CD4-positive, CD25-positive, alpha-beta regulatory T cell (primary cell): ENCODE measurements at regions not wholly inside any gene's neighbourhood (a gene's known extent, or its start where the extent isn't known, plus 50 kb on each side); places are given as distances from the start of the nearest gene placed in this dataset.

ENCODE experiments used
- ATAC-seq, 2 donors: fragments of 150-1000 bp; cut with Tn5 transposase; one replicate each; pipeline ENCODE4 v1.10.0; 2021; ENCODE audit warnings: low read depth in 2 of 2, moderate number of reproducible peaks in 2 of 2, moderate library complexity in 1 of 2
- DNase-seq, 3 donors: peaks; one replicate each; pipeline versions ENCODE4 v3.0.0 to v3.0.0-alpha.2; 2012 to 2022; ENCODE audit warnings: mixed read lengths in 1 of 3
- H3K27ac ChIP-seq: one replicate; pipeline ENCODE4 v1.7.0; 2013; ENCODE audit warnings: mild to moderate bottlenecking, low read length; ENCODE audit not compliant: insufficient read depth, poor library complexity, severe bottlenecking
- H3K27me3 ChIP-seq: one replicate; pipeline ENCODE4 v1.7.0; 2013; ENCODE audit warnings: low read length; ENCODE audit not compliant: control insufficient read depth, insufficient read depth
- H3K36me3 ChIP-seq: one replicate; pipeline ENCODE4 v1.7.0; 2013; ENCODE audit warnings: mild to moderate bottlenecking, low read length, moderate library complexity; ENCODE audit not compliant: control insufficient read depth, insufficient read depth
- H3K4me1 ChIP-seq: 2 replicates; pipeline ENCODE4 v1.7.0; 2013; ENCODE audit warnings: mild to moderate bottlenecking, low read length; ENCODE audit not compliant: insufficient read depth, control insufficient read depth, poor library complexity, severe bottlenecking
- H3K4me3 ChIP-seq: one replicate; pipeline ENCODE4 v1.7.0; 2013; ENCODE audit warnings: low read depth, mild to moderate bottlenecking, low read length, moderate library complexity
- H3K9me3 ChIP-seq, 2 experiments: 1 replicate in 1 of 2; 2 replicates in 1 of 2; pipeline ENCODE4 v1.7.0; 2013; ENCODE audit warnings: low read length in 2 of 2, mild to moderate bottlenecking in 1 of 2, moderate library complexity in 1 of 2; ENCODE audit not compliant: control insufficient read depth in 2 of 2
- H3K27ac Mint-ChIP-seq, 3 donors: one replicate each; pipeline ENCODE4 v1.8.0; 2020 to 2022; ENCODE audit warnings: mild to moderate bottlenecking in 3 of 3, mixed read lengths in 3 of 3, moderate library complexity in 2 of 3
- H3K27me3 Mint-ChIP-seq: one replicate; pipeline ENCODE4 v1.8.0; 2022; ENCODE audit warnings: mild to moderate bottlenecking, mixed read lengths
- H3K36me3 Mint-ChIP-seq: one replicate; pipeline ENCODE4 v1.8.0; 2020; ENCODE audit warnings: mixed read lengths
- H3K4me1 Mint-ChIP-seq, 4 donors: one replicate each; pipeline ENCODE4 v1.8.0; 2020 to 2022; ENCODE audit warnings: mixed read lengths in 4 of 4, mild to moderate bottlenecking in 1 of 4
- H3K4me3 Mint-ChIP-seq, 4 donors: one replicate each; pipeline ENCODE4 v1.8.0; 2020 to 2022; ENCODE audit warnings: mild to moderate bottlenecking in 4 of 4, mixed read lengths in 4 of 4, moderate library complexity in 3 of 4
- H3K9me3 Mint-ChIP-seq, 7 donors: one replicate each; pipeline ENCODE4 v1.8.0; 2020 to 2022; ENCODE audit warnings: mixed read lengths in 7 of 7, mild to moderate bottlenecking in 3 of 7, moderate library complexity in 2 of 7

- ATAC-seq (peak in 1 of 2 donors; percentile 28), DNase-seq (no peak)
- Histone ChIP-seq H3K9me3 (no peaks in the 10 kb centered on the region), H3K4me1 (no peaks in the 10 kb centered on the region), H3K36me3 (no peaks in the 10 kb centered on the region), H3K27me3 (peaks cover 7% of the 10 kb centered on the region), H3K4me3 (no peak overlapping the region), H3K27ac (no peak overlapping the region)
- Mint-ChIP-seq H3K9me3 (peaks cover 0 to 2% (median 0%) of the 10 kb centered on the region in 7 donors), H3K27ac (no peak overlapping the region), H3K4me1 (no peaks in the 10 kb centered on the region), H3K4me3 (no peak overlapping the region), H3K36me3 (no peaks in the 10 kb centered on the region), H3K27me3 (peaks cover 37% of the 10 kb centered on the region)
These were observed 82.9 kb upstream of the FOXP4 start for GRCh38 chr6:41463062-41463930.

- Mint-ChIP-seq H3K36me3 (no peaks in the 10 kb centered on the region), H3K27ac (no peak overlapping the region), H3K27me3 (peaks cover 39% of the 10 kb centered on the region), H3K4me1 (peaks cover 0 to 2% (median 0%) of the 10 kb centered on the region in 4 donors), H3K4me3 (no peak overlapping the region), H3K9me3 (peaks cover 0 to 2% (median 0%) of the 10 kb centered on the region in 7 donors)
- ATAC-seq (no peak), DNase-seq (no peak)
- Histone ChIP-seq H3K4me3 (no peak overlapping the region), H3K36me3 (no peaks in the 10 kb centered on the region), H3K9me3 (no peaks in the 10 kb centered on the region), H3K4me1 (no peaks in the 10 kb centered on the region), H3K27ac (no peak overlapping the region), H3K27me3 (peaks cover 5% of the 10 kb centered on the region)
These were observed 82.2 kb upstream of the FOXP4 start for GRCh38 chr6:41464019-41464418.

- Histone ChIP-seq H3K36me3 (no peaks in the 10 kb centered on the region), H3K4me3 (no peak overlapping the region), H3K27me3 (peaks cover 5% of the 10 kb centered on the region), H3K4me1 (no peaks in the 10 kb centered on the region), H3K27ac (no peak overlapping the region), H3K9me3 (no peaks in the 10 kb centered on the region)
- ATAC-seq (no peak), DNase-seq (no peak)
- Mint-ChIP-seq H3K36me3 (no peaks in the 10 kb centered on the region), H3K27ac (no peak overlapping the region), H3K27me3 (peaks cover 42% of the 10 kb centered on the region), H3K4me3 (no peak overlapping the region), H3K9me3 (peaks cover 0 to 2% (median 0%) of the 10 kb centered on the region in 7 donors), H3K4me1 (peaks cover 0 to 2% (median under 1%) of the 10 kb centered on the region in 4 donors)
These were observed 81.7 kb upstream of the FOXP4 start for GRCh38 chr6:41464481-41464880.

GRCh38 chr6:41466437-41466990 lies 79.7 kb upstream of the FOXP4 start:
- Mint-ChIP-seq H3K9me3 (peaks cover 0 to 2% (median 0%) of the 10 kb centered on the region in 7 donors), H3K4me3 (no peak overlapping the region), H3K4me1 (peaks cover 0 to 10% (median 5%) of the 10 kb centered on the region in 4 donors), H3K27me3 (peaks cover 40% of the 10 kb centered on the region), H3K27ac (peak overlapping the region in 1 of 3 donors; percentile 90), H3K36me3 (no peaks in the 10 kb centered on the region)
- H3K4me1 ChIP-seq: peaks cover 8% of the 10 kb centered on the region
- H3K9me3 ChIP-seq: no peaks in the 10 kb centered on the region
- no peaks in the 10 kb centered on the region for H3K36me3 ChIP-seq
- ATAC-seq (no peak), DNase-seq (no peak)
- no peak overlapping the region for H3K27ac ChIP-seq
- H3K27me3 ChIP-seq: peaks cover 8% of the 10 kb centered on the region
- no peak overlapping the region for H3K4me3 ChIP-seq

GRCh38 chr6:41467061-41467460 lies 79.1 kb upstream of the FOXP4 start:
- Histone ChIP-seq H3K27ac (no peak overlapping the region), H3K27me3 (peaks cover 8% of the 10 kb centered on the region), H3K4me1 (peaks cover 8% of the 10 kb centered on the region), H3K4me3 (no peak overlapping the region), H3K9me3 (no peaks in the 10 kb centered on the region), H3K36me3 (no peaks in the 10 kb centered on the region)
- Mint-ChIP-seq H3K9me3 (peaks cover 0 to 2% (median 0%) of the 10 kb centered on the region in 7 donors), H3K27ac (no peak overlapping the region), H3K36me3 (no peaks in the 10 kb centered on the region), H3K4me3 (no peak overlapping the region), H3K27me3 (peaks cover 41% of the 10 kb centered on the region), H3K4me1 (peaks cover 0 to 10% (median 5%) of the 10 kb centered on the region in 4 donors)
- ATAC-seq (no peak), DNase-seq (no peak)

- peaks cover 8% of the 10 kb centered on the region for H3K4me1 ChIP-seq
- ATAC-seq (no peak), DNase-seq (no peak)
- H3K27ac ChIP-seq: no peak overlapping the region
- Mint-ChIP-seq H3K27me3 (peaks cover 48% of the 10 kb centered on the region), H3K4me3 (no peak overlapping the region), H3K4me1 (peaks cover 0 to 10% (median 5%) of the 10 kb centered on the region in 4 donors), H3K27ac (no peak overlapping the region), H3K9me3 (peaks cover 0 to 2% (median 0%) of the 10 kb centered on the region in 7 donors), H3K36me3 (no peaks in the 10 kb centered on the region)
- peaks cover 8% of the 10 kb centered on the region for H3K27me3 ChIP-seq
- no peaks in the 10 kb centered on the region for H3K9me3 ChIP-seq
- no peak overlapping the region for H3K4me3 ChIP-seq
- no peaks in the 10 kb centered on the region for H3K36me3 ChIP-seq
These were observed 78.4 kb upstream of the FOXP4 start for GRCh38 chr6:41467627-41468404.

- DNase-seq: no peak
- H3K36me3 ChIP-seq: no peaks in the 10 kb centered on the region
- no peak for ATAC-seq
- peaks cover 56% of the 10 kb centered on the region for H3K27me3 Mint-ChIP-seq
- H3K36me3 Mint-ChIP-seq: no peaks in the 10 kb centered on the region
- peak overlapping the region in 1 of 3 donors; percentile 8 for H3K27ac Mint-ChIP-seq
- peaks cover 8% of the 10 kb centered on the region for H3K27me3 ChIP-seq
- peaks cover 0 to 10% (median 5%) of the 10 kb centered on the region in 4 donors for H3K4me1 Mint-ChIP-seq
- H3K9me3 Mint-ChIP-seq: peaks cover 0 to 3% (median 0%) of the 10 kb centered on the region in 7 donors
- peak overlapping the region in 3 of 4 donors; percentile 39 to 83 (median 59) for H3K4me3 Mint-ChIP-seq
- no peaks in the 10 kb centered on the region for H3K9me3 ChIP-seq
- H3K4me1 ChIP-seq: peaks cover 8% of the 10 kb centered on the region
- no peak overlapping the region for H3K27ac ChIP-seq
- no peak overlapping the region for H3K4me3 ChIP-seq
These were observed 76.8 kb upstream of the FOXP4 start for GRCh38 chr6:41469156-41470028.
